ENCODE measurements at regions not wholly inside any gene's neighbourhood (a gene's known extent, or its start where the extent isn't known, plus 50 kb on each side); places are given as distances from the start of the nearest gene placed in this dataset.

DNA sequence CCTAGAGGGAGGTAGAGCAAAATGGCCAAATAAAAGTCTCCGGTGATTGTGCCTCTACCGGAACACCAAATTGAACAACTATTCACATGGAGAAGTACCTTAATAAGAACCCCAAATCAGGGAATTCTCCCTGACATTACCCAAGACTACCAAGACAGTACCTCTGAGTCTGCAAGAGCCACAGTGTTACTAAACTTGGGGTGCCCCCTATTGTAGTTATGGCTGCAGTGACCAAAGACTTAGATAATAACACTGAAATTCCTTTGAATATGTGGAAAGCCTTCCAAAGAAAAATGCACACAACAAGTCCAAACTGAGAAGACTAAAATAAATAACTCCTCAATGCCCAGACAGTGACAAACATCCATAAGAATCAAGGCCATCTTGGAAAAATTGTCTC lies 682.9 kb upstream of the LRRTM1 start:
- H3K27ac ChIP-seq (ENCODE audit: low read depth, low read length): no peak overlapping the region
- H4K20me1 ChIP-seq (ENCODE audit: low read depth, low read length): no peaks in the 10 kb centered on the region
- no peak overlapping the region for H3K4me3 ChIP-seq (ENCODE audit: insufficient read depth, low read length, poor library complexity, severe bottlenecking)
- no peaks in the 10 kb centered on the region for H3F3A ChIP-seq (ENCODE audit: insufficient read depth)
- TF ChIP-seq, protein P1, sequence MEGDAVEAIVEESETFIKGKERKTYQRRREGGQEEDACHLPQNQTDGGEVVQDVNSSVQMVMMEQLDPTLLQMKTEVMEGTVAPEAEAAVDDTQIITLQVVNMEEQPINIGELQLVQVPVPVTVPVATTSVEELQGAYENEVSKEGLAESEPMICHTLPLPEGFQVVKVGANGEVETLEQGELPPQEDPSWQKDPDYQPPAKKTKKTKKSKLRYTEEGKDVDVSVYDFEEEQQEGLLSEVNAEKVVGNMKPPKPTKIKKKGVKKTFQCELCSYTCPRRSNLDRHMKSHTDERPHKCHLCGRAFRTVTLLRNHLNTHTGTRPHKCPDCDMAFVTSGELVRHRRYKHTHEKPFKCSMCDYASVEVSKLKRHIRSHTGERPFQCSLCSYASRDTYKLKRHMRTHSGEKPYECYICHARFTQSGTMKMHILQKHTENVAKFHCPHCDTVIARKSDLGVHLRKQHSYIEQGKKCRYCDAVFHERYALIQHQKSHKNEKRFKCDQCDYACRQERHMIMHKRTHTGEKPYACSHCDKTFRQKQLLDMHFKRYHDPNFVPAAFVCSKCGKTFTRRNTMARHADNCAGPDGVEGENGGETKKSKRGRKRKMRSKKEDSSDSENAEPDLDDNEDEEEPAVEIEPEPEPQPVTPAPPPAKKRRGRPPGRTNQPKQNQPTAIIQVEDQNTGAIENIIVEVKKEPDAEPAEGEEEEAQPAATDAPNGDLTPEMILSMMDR (IDR thresholded peaks at IDR 0.05; ENCODE audit: insufficient read depth, low read length, poor library complexity, severe bottlenecking): no peak
- no peak for TF ChIP-seq EZH2phosphoT487 (conservative IDR thresholded peaks at IDR 0.05; ENCODE audit: low read length)
- no peak overlapping the region for H2AFZ ChIP-seq (ENCODE audit: low read depth, low read length, severe bottlenecking)
- 0 out of 2 replicates have a peak, but pooled peaks cover 4% of the 10 kb centered on the region for H3K9me3 ChIP-seq (ENCODE audit: insufficient read depth, low read length)
- H3K79me2 ChIP-seq (ENCODE audit: insufficient read depth, low read length): no peaks in the 10 kb centered on the region
- H3K4me2 ChIP-seq (ENCODE audit: low read depth, low read length, poor library complexity, severe bottlenecking): no peak overlapping the region
- H3K9me2 ChIP-seq (replicated peaks; ENCODE audit: insufficient read depth, low read length): no peaks in the 10 kb centered on the region
- no peak overlapping the region for H3K9ac ChIP-seq (ENCODE audit: low read length)
- H3K27me3 ChIP-seq (ENCODE audit: low read length): no peaks in the 10 kb centered on the region
- no peaks in the 10 kb centered on the region for H3K36me3 ChIP-seq (ENCODE audit: low read length)

DNA sequence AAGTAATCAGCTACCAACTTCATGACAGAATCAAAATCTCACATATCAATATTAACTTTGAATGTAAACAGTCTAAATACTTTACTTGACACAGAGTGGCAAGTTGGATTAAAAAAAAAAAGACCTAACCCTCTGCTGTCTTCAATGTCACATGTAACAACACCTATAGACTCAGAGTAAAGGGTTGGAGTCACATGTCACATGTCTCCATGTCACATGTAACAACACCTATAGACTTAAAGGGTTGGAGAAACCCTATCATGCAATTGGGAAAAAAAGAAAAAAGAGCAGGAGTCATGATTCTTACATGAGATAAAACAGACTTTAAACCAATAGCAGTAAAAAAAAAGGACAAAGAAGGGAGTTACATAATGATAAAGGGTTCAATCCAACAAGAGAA lies 665.3 kb upstream of the LRRTM1 start:
- Histone ChIP-seq H3K79me2 (ENCODE audit: insufficient read depth, low read length) (no peaks in the 10 kb centered on the region), H2AFZ (ENCODE audit: low read depth, low read length, severe bottlenecking) (no peak overlapping the region), H3K27me3 (ENCODE audit: low read length) (no peaks in the 10 kb centered on the region), H3K4me3 (ENCODE audit: insufficient read depth, low read length, poor library complexity, severe bottlenecking) (no peak overlapping the region), H3K9ac (ENCODE audit: low read length) (no peak overlapping the region), H3K27ac (ENCODE audit: low read depth, low read length) (no peak overlapping the region), H3K9me2 (replicated peaks; ENCODE audit: insufficient read depth, low read length) (no peaks in the 10 kb centered on the region), H3F3A (ENCODE audit: insufficient read depth) (no peaks in the 10 kb centered on the region), H3K36me3 (ENCODE audit: low read length) (no peaks in the 10 kb centered on the region), H3K9me3 (ENCODE audit: insufficient read depth, low read length) (no peaks in the 10 kb centered on the region; the same call in 1 of the 2 replicates), H3K4me2 (ENCODE audit: low read depth, low read length, poor library complexity, severe bottlenecking) (no peak overlapping the region), H4K20me1 (ENCODE audit: low read depth, low read length) (no peaks in the 10 kb centered on the region)
- TF ChIP-seq, protein P1 (IDR thresholded peaks at IDR 0.05; ENCODE audit: insufficient read depth, low read length, poor library complexity, severe bottlenecking): no peak
- no peak for TF ChIP-seq EZH2phosphoT487 (conservative IDR thresholded peaks at IDR 0.05; ENCODE audit: low read length)

DNA sequence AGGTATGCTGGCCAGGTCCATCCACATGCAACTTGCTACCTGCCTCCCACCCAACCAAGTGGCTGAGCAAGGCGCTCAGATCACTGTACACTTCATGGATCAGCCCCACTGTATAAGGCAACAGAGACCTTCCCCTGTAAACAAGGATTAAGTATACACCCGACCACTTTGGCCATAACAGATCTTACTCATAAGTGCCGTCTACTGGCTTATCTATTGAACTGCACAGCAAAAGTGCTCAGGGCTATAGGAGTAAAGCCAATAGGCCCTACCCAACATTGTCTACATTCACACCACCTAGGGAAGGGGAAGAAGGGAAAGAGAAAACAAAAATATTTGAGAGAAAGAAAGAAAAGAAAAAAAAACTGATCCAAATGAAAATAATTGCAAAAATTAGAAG lies 663.9 kb upstream of the LRRTM1 start:
- no peaks in the 10 kb centered on the region; the same call in 1 of the 2 replicates for H3K9me3 ChIP-seq (ENCODE audit: insufficient read depth, low read length)
- no peaks in the 10 kb centered on the region for H3K36me3 ChIP-seq (ENCODE audit: low read length)
- H2AFZ ChIP-seq (ENCODE audit: low read depth, low read length, severe bottlenecking): no peak overlapping the region
- no peaks in the 10 kb centered on the region for H3K79me2 ChIP-seq (ENCODE audit: insufficient read depth, low read length)
- no peaks in the 10 kb centered on the region for H3F3A ChIP-seq (ENCODE audit: insufficient read depth)
- no peaks in the 10 kb centered on the region for H4K20me1 ChIP-seq (ENCODE audit: low read depth, low read length)
- H3K4me3 ChIP-seq (ENCODE audit: insufficient read depth, low read length, poor library complexity, severe bottlenecking): no peak overlapping the region
- H3K9me2 ChIP-seq (replicated peaks; ENCODE audit: insufficient read depth, low read length): no peaks in the 10 kb centered on the region
- no peaks in the 10 kb centered on the region for H3K27me3 ChIP-seq (ENCODE audit: low read length)
- no peak overlapping the region for H3K27ac ChIP-seq (ENCODE audit: low read depth, low read length)
- H3K9ac ChIP-seq (ENCODE audit: low read length): no peak overlapping the region
- no peak overlapping the region for H3K4me2 ChIP-seq (ENCODE audit: low read depth, low read length, poor library complexity, severe bottlenecking)
- TF ChIP-seq, protein P1 (IDR thresholded peaks at IDR 0.05; ENCODE audit: insufficient read depth, low read length, poor library complexity, severe bottlenecking): no peak
- no peak for TF ChIP-seq EZH2phosphoT487 (conservative IDR thresholded peaks at IDR 0.05; ENCODE audit: low read length)

Measured in SU-DHL-6 (cell line).